Spleen (tissue), 11 donors: ENCODE measurements at regions not wholly inside any gene's neighbourhood (a gene's known extent, or its start where the extent isn't known, plus 50 kb on each side); places are given as distances from the start of the nearest gene placed in this dataset.

Source experiments
- DNase-seq: peaks from one replicate; pipeline ENCODE4 v3.0.0-alpha.2; 2020
- H3K27ac ChIP-seq, 8 donors: fragments of 200-600 bp; sonication (generic) in 7 of 8; 1 replicate in 4 of 8; 2 replicates in 4 of 8; pipeline versions ENCODE4 v1.5.0 to v1.8.0; 2016 to 2021; ENCODE audit warnings: inconsistent platforms in 4 of 8, mild to moderate bottlenecking in 4 of 8, moderate library complexity in 1 of 8
- H3K27me3 ChIP-seq, 7 donors: fragments of 200-600 bp; sonication (generic) in 6 of 7; replicated peaks in 1 of 7; 1 replicate in 4 of 7; 2 replicates in 3 of 7; pipeline versions ENCODE4 v1.5.0 to v1.8.0; 2016 to 2021; ENCODE audit warnings: inconsistent platforms in 3 of 7, mild to moderate bottlenecking in 1 of 7
- H3K36me3 ChIP-seq, 6 donors: fragments of 200-600 bp; sonication (generic) in 5 of 6; 1 replicate in 4 of 6; 2 replicates in 2 of 6; pipeline versions ENCODE4 v1.5.0 to v1.8.0; 2016 to 2021; ENCODE audit warnings: inconsistent platforms in 2 of 6
- H3K4me1 ChIP-seq, 6 donors: fragments of 200-600 bp; sonication (generic) in 5 of 6; 1 replicate in 3 of 6; 2 replicates in 3 of 6; pipeline versions ENCODE4 v1.5.0 to v1.8.0; 2016 to 2021; ENCODE audit warnings: inconsistent platforms in 3 of 6
- H3K4me3 ChIP-seq, 8 donors: fragments of 200-600 bp; sonication (generic) in 7 of 8; 1 replicate in 4 of 8; 2 replicates in 4 of 8; pipeline versions ENCODE4 v1.5.0 to v1.8.0; 2016 to 2021; ENCODE audit warnings: inconsistent platforms in 4 of 8, mild to moderate bottlenecking in 4 of 8, moderate library complexity in 2 of 8
- H3K9me3 ChIP-seq, 8 donors: fragments of 200-600 bp; sonication (generic) in 7 of 8; 1 replicate in 4 of 8; 2 replicates in 4 of 8; pipeline versions ENCODE4 v1.5.0 to v1.8.0; 2016 to 2021; ENCODE audit warnings: inconsistent platforms in 4 of 8
- POLR2A ChIP-seq, 3 donors: fragments of 450-650 bp; IDR thresholded peaks; one replicate each; pipeline ENCODE4 v1.5.1; 2017; ENCODE audit warnings: antibody characterized with exemption in 3 of 3, mild to moderate bottlenecking in 1 of 3
- POLR2AphosphoS5 ChIP-seq, 3 donors: sonication (generic); formaldehyde crosslinking; IDR thresholded peaks; one replicate each; pipeline ENCODE4 v1.5.1; 2017; ENCODE audit warnings: antibody characterized with exemption in 3 of 3
- WGBS, 5 donors: extraction: QIAGEN DNeasy Blood & Tissue Kit in 3 of 5; methylation state at CpG; one replicate each; pipeline versions ENCODE4 v1.1.5 to v1.1.7; 2013 to 2018; 5-methylcytosine and 5-hydroxymethylcytosine counted together
- intact Hi-C: fragments of 100-400 bp; cut with DNase I; formaldehyde crosslinking; loops from one replicate; pipeline ENCODE4 v1.15.0; 2023; ENCODE audit warnings: low total_unique reads
- TF ChIP-seq, protein P1 (sequence below), 11 experiments: fragments of 200-600 bp in 7 of 11; fragments of 450-650 bp in 4 of 11; sonication (generic) in 4 of 11; IDR thresholded peaks in 8 of 11; conservative IDR thresholded peaks in 3 of 11; 1 replicate in 7 of 11; 2 replicates in 4 of 11; pipeline versions ENCODE4 v1.4.0 to v1.8.0; 2016 to 2021; ENCODE audit warnings: antibody characterized with exemption in 11 of 11, inconsistent platforms in 4 of 11, mild to moderate bottlenecking in 1 of 11
- donor health status: healthy with polysubstance abuse.
- donor health status: DM: no; HTN: no; CAD: no; lungs with moderate emphysema.
- donor health status: DM: no; HTN: no; CAD: no.
- donor health status: Bipolar disorder and iron deficiency.
- donor health status: healthy.
- donor health status: DM: no; HTN: no; CAD: no.
- donor health status: DM: yes; HTN: yes; CAD: no.

DNA sequence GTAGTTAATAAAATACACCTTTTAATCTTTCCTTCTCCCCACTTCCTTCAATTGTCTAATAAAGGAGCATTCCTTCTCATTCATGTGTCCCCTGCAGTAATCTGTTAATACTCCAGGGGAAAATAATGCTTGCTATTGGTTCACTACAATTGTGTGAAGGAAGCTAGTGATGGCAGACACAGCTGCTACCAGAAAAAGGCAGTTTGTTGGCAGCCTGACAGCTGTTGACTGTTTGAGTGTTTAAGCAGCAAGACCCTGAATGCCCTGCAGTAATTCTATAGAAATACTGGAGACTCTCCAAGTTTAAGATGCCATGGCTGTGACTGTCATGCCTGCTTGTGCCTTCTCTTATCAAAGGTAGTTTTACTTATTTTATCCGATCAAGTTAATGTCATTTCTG lies 359.5 kb downstream of the C4orf33 start:
- intact Hi-C loops: no loop called here
- WGBS, 5 donors: 79 to 88% (median 82%) methylated on average over 1 of the region's 1 CpG
- no peak for DNase-seq
- Histone ChIP-seq H3K27ac (no peak overlapping the region), H3K4me1 (no peaks in the 10 kb centered on the region), H3K4me3 (no peak overlapping the region), H3K9me3 (no peaks in the 10 kb centered on the region), H3K27me3 (no peaks in the 10 kb centered on the region), H3K36me3 (no peaks in the 10 kb centered on the region)
- no peak for TF ChIP-seq POLR2A (IDR thresholded peaks at IDR 0.05)
- TF ChIP-seq POLR2AphosphoS5 (IDR thresholded peaks at IDR 0.05): no peak
- TF ChIP-seq, protein P1, sequence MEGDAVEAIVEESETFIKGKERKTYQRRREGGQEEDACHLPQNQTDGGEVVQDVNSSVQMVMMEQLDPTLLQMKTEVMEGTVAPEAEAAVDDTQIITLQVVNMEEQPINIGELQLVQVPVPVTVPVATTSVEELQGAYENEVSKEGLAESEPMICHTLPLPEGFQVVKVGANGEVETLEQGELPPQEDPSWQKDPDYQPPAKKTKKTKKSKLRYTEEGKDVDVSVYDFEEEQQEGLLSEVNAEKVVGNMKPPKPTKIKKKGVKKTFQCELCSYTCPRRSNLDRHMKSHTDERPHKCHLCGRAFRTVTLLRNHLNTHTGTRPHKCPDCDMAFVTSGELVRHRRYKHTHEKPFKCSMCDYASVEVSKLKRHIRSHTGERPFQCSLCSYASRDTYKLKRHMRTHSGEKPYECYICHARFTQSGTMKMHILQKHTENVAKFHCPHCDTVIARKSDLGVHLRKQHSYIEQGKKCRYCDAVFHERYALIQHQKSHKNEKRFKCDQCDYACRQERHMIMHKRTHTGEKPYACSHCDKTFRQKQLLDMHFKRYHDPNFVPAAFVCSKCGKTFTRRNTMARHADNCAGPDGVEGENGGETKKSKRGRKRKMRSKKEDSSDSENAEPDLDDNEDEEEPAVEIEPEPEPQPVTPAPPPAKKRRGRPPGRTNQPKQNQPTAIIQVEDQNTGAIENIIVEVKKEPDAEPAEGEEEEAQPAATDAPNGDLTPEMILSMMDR (IDR thresholded peaks at IDR 0.05 in 8 of 11, conservative IDR thresholded peaks at IDR 0.05 in 3 of 11): no peak

DNA sequence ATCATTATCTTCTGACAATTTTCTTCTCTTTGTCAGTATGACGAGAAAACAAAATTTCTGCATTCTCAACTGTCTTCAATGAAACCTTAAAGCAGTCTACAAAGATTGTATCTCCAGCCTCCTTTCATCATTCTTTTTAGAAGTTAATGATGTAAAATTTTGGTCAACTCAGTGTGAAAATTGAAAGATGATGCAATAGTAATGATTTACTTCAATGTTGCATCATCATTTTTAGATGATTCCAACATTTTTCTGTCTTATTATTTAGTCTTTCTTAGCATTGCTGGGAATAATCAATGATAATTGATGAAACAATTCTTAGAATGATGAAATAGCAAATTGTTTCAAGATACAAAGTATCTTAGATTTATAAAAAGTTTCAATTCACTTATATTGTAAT lies 372.7 kb downstream of the C4orf33 start:
- Histone ChIP-seq H3K9me3 (peaks cover 0 to 5% (median 0%) of the 10 kb centered on the region in 8 donors), H3K27me3 (no peaks in the 10 kb centered on the region), H3K36me3 (no peaks in the 10 kb centered on the region), H3K4me3 (no peak overlapping the region), H3K27ac (no peak overlapping the region), H3K4me1 (no peaks in the 10 kb centered on the region)
- no peak for DNase-seq
- 87 to 98% (median 90%) methylated on average over 1 of the region's 1 CpG for WGBS, 5 donors
- TF ChIP-seq POLR2AphosphoS5 (IDR thresholded peaks at IDR 0.05): no peak
- TF ChIP-seq POLR2A (IDR thresholded peaks at IDR 0.05): no peak
- TF ChIP-seq, protein P1 (IDR thresholded peaks at IDR 0.05 in 8 of 11, conservative IDR thresholded peaks at IDR 0.05 in 3 of 11): no peak
- intact Hi-C loops: no loop called here

DNA sequence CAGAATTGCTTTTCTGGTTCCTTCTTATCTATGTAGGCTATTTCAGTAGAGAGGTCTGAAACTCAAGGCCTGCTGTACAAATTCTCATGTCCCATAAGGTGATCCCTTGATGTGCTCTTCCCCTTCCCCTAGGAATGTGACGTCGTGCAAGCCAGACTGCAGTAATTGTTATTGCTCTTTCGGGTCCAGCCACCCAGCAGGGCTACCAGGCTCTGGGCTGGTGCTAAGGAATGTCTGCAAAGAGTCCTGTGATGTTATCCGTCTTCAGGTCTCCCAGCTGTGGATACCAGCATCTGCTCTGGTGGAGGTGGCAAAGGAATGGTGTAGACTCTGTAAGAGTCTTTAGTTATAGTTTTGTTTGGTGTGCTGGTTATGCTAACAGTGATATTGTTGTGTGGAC lies 378.7 kb downstream of the C4orf33 start:
- intact Hi-C loops: no loop called here
- DNase-seq: no peak
- H3K4me3 ChIP-seq: no peak overlapping the region

GRCh38 chr4:129481107-129481506 lies 385.2 kb downstream of the C4orf33 start:
- peaks cover 0 to under 1% (median 0%) of the 10 kb centered on the region in 8 donors for H3K9me3 ChIP-seq
- H3K4me3 ChIP-seq: no peak overlapping the region
- no peaks in the 10 kb centered on the region for H3K27me3 ChIP-seq
- intact Hi-C loops: no loop called here
- DNase-seq: no peak
- 74 to 87% (median 83%) methylated on average over 2 of the region's 2 CpGs for WGBS, 5 donors
- H3K36me3 ChIP-seq: no peaks in the 10 kb centered on the region
- TF ChIP-seq POLR2A (IDR thresholded peaks at IDR 0.05) (no peak), POLR2AphosphoS5 (IDR thresholded peaks at IDR 0.05) (no peak)
- TF ChIP-seq, protein P1 (IDR thresholded peaks at IDR 0.05 in 8 of 11, conservative IDR thresholded peaks at IDR 0.05 in 3 of 11): no peak
- no peak overlapping the region for H3K27ac ChIP-seq
- no peaks in the 10 kb centered on the region for H3K4me1 ChIP-seq

More for the DNA sequence above, 378.7 kb downstream of the C4orf33 start:
- TF ChIP-seq POLR2A (IDR thresholded peaks at IDR 0.05): no peak
- TF ChIP-seq POLR2AphosphoS5 (IDR thresholded peaks at IDR 0.05): no peak
- TF ChIP-seq, protein P1 (IDR thresholded peaks at IDR 0.05 in 8 of 11, conservative IDR thresholded peaks at IDR 0.05 in 3 of 11): no peak
- no peak overlapping the region for H3K27ac ChIP-seq
- no peaks in the 10 kb centered on the region for H3K36me3 ChIP-seq
- WGBS, 5 donors: 62 to 81% (median 79%) methylated on average over 4 of the region's 4 CpGs
- no peaks in the 10 kb centered on the region for H3K4me1 ChIP-seq
- H3K27me3 ChIP-seq: no peaks in the 10 kb centered on the region
- peaks cover 0 to 27% (median 15%) of the 10 kb centered on the region in 8 donors for H3K9me3 ChIP-seq
